PC-9 (cell line): ENCODE measurements at regions not wholly inside any gene's neighbourhood (a gene's known extent, or its start where the extent isn't known, plus 50 kb on each side); places are given as distances from the start of the nearest gene placed in this dataset.

Source experiments
- BruUV-seq: library from RNA; stranded (reverse); fragments of 400-500 nt; replicated peaks from 2 replicates; lab custom pipeline; 2021; lab: Mats Ljungman, UMichigan
- CTCF ChIA-PET: fragments of 300-600 bp; sonication (Branson Sonifier 250); formaldehyde crosslinking; loops from one replicate; lab custom pipeline; 2022; ENCODE audit warnings: antibody characterized with exemption; lab: Charles Lee
- POLR2A ChIA-PET: fragments of 300-600 bp; sonication (Branson Sonifier 250); formaldehyde crosslinking; loops from one replicate; lab custom pipeline; 2022; ENCODE audit warnings: antibody characterized with exemption; ENCODE audit not compliant: unreplicated experiment; lab: Charles Lee
- DNase-seq, 2 experiments: peaks; one replicate each; pipeline versions ENCODE4 v3.0.0 to v3.0.0-alpha.2; 2015 to 2022; ENCODE audit warnings: mixed read lengths in 1 of 2
- H2AFZ ChIP-seq: fragments of 200-600 bp; sonication (generic); 2 replicates; pipeline ENCODE4 v1.8.1; 2017; ENCODE audit warnings: antibody characterized with exemption
- H3F3A ChIP-seq: fragments of 200-600 bp; sonication (generic); 2 replicates; pipeline ENCODE4 v1.8.1; 2017; ENCODE audit warnings: antibody characterized with exemption, mild to moderate bottlenecking, low read depth; ENCODE audit not compliant: insufficient read depth
- H3K27ac ChIP-seq: fragments of 200-600 bp; sonication (generic); 2 replicates; pipeline ENCODE4 v1.6.1; 2016; ENCODE audit warnings: mixed run types
- H3K27me3 ChIP-seq: fragments of 200-600 bp; sonication (generic); 2 replicates; pipeline ENCODE4 v1.6.1; 2016; ENCODE audit warnings: low read depth, mixed run types; ENCODE audit not compliant: insufficient read depth
- H3K36me3 ChIP-seq: fragments of 200-600 bp; sonication (generic); 2 replicates; pipeline ENCODE4 v1.6.1; 2016; ENCODE audit warnings: low read depth, mixed run types
- H3K4me1 ChIP-seq: fragments of 200-600 bp; sonication (generic); replicated peaks from 2 replicates; pipeline ENCODE4 v1.6.1; 2016; ENCODE audit warnings: mixed run types; ENCODE audit not compliant: insufficient read depth
- H3K4me2 ChIP-seq: fragments of 200-600 bp; sonication (generic); 2 replicates; pipeline ENCODE4 v1.6.1; 2017; ENCODE audit warnings: mixed run types
- H3K4me3 ChIP-seq: fragments of 200-600 bp; sonication (generic); 2 replicates; pipeline ENCODE4 v1.6.1; 2016; ENCODE audit warnings: mixed run types
- H3K79me2 ChIP-seq: fragments of 200-600 bp; sonication (generic); 2 replicates; pipeline ENCODE4 v1.6.1; 2017; ENCODE audit warnings: low read depth, mixed run types
- H3K9me2 ChIP-seq: fragments of 200-600 bp; sonication (generic); 2 replicates; pipeline ENCODE4 v1.8.1; 2017; ENCODE audit warnings: mild to moderate bottlenecking; ENCODE audit not compliant: insufficient read depth
- H3K9me3 ChIP-seq: fragments of 200-600 bp; sonication (generic); 2 replicates; pipeline ENCODE4 v1.8.1; 2016; ENCODE audit warnings: low read depth; ENCODE audit not compliant: insufficient read depth
- H4K20me1 ChIP-seq: fragments of 200-600 bp; sonication (generic); 2 replicates; pipeline ENCODE4 v1.8.1; 2017; ENCODE audit not compliant: insufficient read depth
- EZH2 ChIP-seq: fragments of 200-600 bp; sonication (generic); IDR thresholded peaks from 2 replicates; pipeline ENCODE4 v1.8.0; 2017; ENCODE audit warnings: antibody characterized with exemption, low read depth
- intact Hi-C: fragments of 100-400 bp; cut with micrococcal nuclease; formaldehyde crosslinking; loops from one replicate; pipeline ENCODE4 v1.10.0; 2022; ENCODE audit not compliant: unreplicated experiment
- TF ChIP-seq, protein P1 (sequence below): fragments of 200-600 bp; sonication (generic); conservative IDR thresholded peaks from 2 replicates; pipeline ENCODE4 v1.6.1; 2017; ENCODE audit warnings: mixed run types, antibody characterized with exemption, mild to moderate bottlenecking, moderate library complexity

DNA sequence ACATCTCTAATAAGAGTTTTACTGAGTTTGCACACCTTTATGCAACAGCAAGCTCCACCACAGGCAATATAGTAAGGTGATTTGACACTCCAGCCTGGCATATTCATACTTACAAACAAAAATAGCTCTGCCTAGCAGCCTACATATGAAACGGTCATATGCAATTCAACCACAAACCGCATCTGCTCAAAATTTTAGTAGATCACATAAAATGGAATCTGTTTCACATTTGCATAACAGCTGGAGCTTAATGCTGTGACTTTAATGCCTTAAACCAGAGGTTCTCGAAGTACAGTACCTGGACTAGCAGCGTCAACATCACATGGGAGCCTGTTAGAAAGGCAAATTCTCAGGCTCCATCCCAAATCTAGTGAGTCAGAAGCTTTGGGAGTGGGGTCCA, 578.4 kb downstream of the CDH11 start:
- intact Hi-C loops: no loop called here
- TF ChIP-seq, protein P1, sequence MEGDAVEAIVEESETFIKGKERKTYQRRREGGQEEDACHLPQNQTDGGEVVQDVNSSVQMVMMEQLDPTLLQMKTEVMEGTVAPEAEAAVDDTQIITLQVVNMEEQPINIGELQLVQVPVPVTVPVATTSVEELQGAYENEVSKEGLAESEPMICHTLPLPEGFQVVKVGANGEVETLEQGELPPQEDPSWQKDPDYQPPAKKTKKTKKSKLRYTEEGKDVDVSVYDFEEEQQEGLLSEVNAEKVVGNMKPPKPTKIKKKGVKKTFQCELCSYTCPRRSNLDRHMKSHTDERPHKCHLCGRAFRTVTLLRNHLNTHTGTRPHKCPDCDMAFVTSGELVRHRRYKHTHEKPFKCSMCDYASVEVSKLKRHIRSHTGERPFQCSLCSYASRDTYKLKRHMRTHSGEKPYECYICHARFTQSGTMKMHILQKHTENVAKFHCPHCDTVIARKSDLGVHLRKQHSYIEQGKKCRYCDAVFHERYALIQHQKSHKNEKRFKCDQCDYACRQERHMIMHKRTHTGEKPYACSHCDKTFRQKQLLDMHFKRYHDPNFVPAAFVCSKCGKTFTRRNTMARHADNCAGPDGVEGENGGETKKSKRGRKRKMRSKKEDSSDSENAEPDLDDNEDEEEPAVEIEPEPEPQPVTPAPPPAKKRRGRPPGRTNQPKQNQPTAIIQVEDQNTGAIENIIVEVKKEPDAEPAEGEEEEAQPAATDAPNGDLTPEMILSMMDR: no peak
- TF ChIP-seq EZH2: no peak
- Histone ChIP-seq H3K36me3 (no peaks in the 10 kb centered on the region), H3K4me2 (no peak overlapping the region), H3K4me3 (no peak overlapping the region), H3K79me2 (no peaks in the 10 kb centered on the region), H3K4me1 (no peaks in the 10 kb centered on the region), H3K27me3 (no peaks in the 10 kb centered on the region), H4K20me1 (0 out of 2 replicates have a peak, but pooled peaks cover 3% of the 10 kb centered on the region), H3K27ac (no peak overlapping the region), H3F3A (no peaks in the 10 kb centered on the region), H2AFZ (no peak overlapping the region), H3K9me3 (no peaks in the 10 kb centered on the region), H3K9me2 (no peaks in the 10 kb centered on the region)
- no TSS peak for BruUV-seq
- ChIA-PET POLR2A (no interaction called here), CTCF (no interaction called here)
- DNase-seq: no peak

GRCh38 chr16:64543031-64543430, 578.8 kb downstream of the CDH11 start:
- CTCF ChIA-PET: no interaction called here
- Histone ChIP-seq H3K27ac (no peak overlapping the region), H3K9me3 (no peaks in the 10 kb centered on the region), H3K9me2 (no peaks in the 10 kb centered on the region), H3K27me3 (no peaks in the 10 kb centered on the region), H3F3A (no peaks in the 10 kb centered on the region), H2AFZ (no peak overlapping the region), H3K79me2 (no peaks in the 10 kb centered on the region), H3K4me2 (no peak overlapping the region), H4K20me1 (0 out of 2 replicates have a peak, but pooled peaks cover 3% of the 10 kb centered on the region), H3K4me1 (no peaks in the 10 kb centered on the region), H3K36me3 (no peaks in the 10 kb centered on the region), H3K4me3 (no peak overlapping the region)
- intact Hi-C loops: no loop called here
- no TSS peak for BruUV-seq
- no peak for TF ChIP-seq EZH2
- TF ChIP-seq, protein P1: no peak
- POLR2A ChIA-PET: no interaction called here
- no peak for DNase-seq

DNA sequence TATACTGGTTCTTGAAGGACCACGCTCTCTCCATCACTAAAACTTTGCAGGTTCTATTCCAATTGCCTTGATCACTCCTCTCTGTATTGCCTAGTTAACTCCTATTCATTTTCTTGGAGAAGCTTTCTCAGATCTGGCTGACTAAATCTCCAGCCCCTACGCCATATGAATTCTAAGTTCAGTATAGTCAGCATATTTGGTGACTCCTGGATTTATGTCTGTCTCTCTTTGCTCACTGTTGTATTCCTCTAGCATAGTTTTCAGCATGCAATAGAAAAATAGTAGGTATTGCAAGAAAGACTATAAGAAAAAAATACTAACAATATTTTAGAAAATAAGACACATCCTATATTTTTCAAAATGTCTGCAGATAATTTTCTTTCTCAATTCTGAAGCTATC, 579.7 kb downstream of the CDH11 start:
- Histone ChIP-seq H3K36me3 (no peaks in the 10 kb centered on the region), H3F3A (no peaks in the 10 kb centered on the region), H3K4me2 (no peak overlapping the region), H3K4me3 (no peak overlapping the region), H3K4me1 (no peaks in the 10 kb centered on the region), H3K27ac (no peak overlapping the region), H3K9me3 (no peaks in the 10 kb centered on the region), H3K9me2 (no peaks in the 10 kb centered on the region), H3K79me2 (no peaks in the 10 kb centered on the region), H2AFZ (no peak overlapping the region), H4K20me1 (0 out of 2 replicates have a peak, but pooled peaks cover 3% of the 10 kb centered on the region), H3K27me3 (no peaks in the 10 kb centered on the region)
- BruUV-seq: no TSS peak
- POLR2A ChIA-PET: no interaction called here
- no peak for DNase-seq
- CTCF ChIA-PET: no interaction called here
- TF ChIP-seq, protein P1: no peak
- no peak for TF ChIP-seq EZH2
- intact Hi-C loops: no loop called here
